ENCODE measurements at regions not wholly inside any gene's neighbourhood (a gene's known extent, or its start where the extent isn't known, plus 50 kb on each side); places are given as distances from the start of the nearest gene placed in this dataset.

DNA sequence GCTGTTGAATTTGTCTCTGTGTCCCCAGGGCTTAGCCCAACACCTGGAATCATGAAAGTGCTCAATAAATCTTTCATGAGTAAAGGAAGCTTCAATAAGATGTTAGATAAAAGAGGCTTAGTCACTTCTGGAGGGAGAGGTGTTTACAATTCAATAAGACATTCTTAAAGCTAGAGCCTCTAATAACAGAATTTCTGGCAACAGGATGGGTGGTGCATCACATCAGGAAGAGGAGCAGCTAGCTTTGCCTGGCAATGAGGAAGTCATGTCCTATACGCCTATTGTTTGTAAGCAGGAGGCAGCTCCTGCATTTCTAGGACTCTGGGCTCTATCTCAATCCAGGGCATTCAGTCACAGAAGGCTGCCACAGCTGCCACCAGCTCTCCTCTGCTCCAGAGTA is 638.5 kb downstream of the EPM2A start:
- TF ChIP-seq EZH2 (IDR thresholded peaks at IDR 0.05) (no peak), POLR2AphosphoS5 (IDR thresholded peaks at IDR 0.05; ENCODE audit: borderline replicate concordance, low read depth, low read length) (no peak), FOXP2 (optimal IDR thresholded peaks at IDR 0.05; ENCODE audit: control extremely low read depth, extremely low read length, insufficient read depth) (no peak)

All from SK-N-MC (cell line).